Endothelial cell of umbilical vein (primary cell): ENCODE measurements at regions not wholly inside any gene's neighbourhood (a gene's known extent, or its start where the extent isn't known, plus 50 kb on each side); places are given as distances from the start of the nearest gene placed in this dataset.

Experiments used
- BruUV-seq: library from RNA; stranded (reverse); fragments of 400-500 nt; replicated peaks from 2 replicates; lab custom pipeline; 2021; lab: Mats Ljungman, UMichigan
- CTCF ChIA-PET: fragments of 300-600, 350-600 bp; sonication (Branson Sonifier 250); formaldehyde crosslinking; loops from one replicate; lab custom pipeline; 2021; ENCODE audit warnings: antibody characterized with exemption, inconsistent platforms; lab: Charles Lee
- POLR2A ChIA-PET: fragments of 300-600, 350-600 bp; sonication (Branson Sonifier 250); formaldehyde crosslinking; loops from one replicate; lab custom pipeline; 2021; ENCODE audit warnings: antibody characterized with exemption, inconsistent platforms; lab: Charles Lee
- DNase-seq: peaks from one replicate; pipeline ENCODE4 v3.0.0-alpha.2; 2011; ENCODE audit warnings: low read depth, low spot score
- FAIRE-seq: peaks from 2 replicates; lab custom pipeline; 2011; peaks lifted over from hg19 to GRCh38; lab: Jason Lieb, UNC
- H2AFZ ChIP-seq: 2 replicates; pipeline ENCODE4 v1.6.0; 2012; ENCODE audit warnings: low read depth, low read length, control low read depth, inconsistent platforms
- H3K27ac ChIP-seq: 2 replicates; pipeline ENCODE4 v1.5.1; 2011; ENCODE audit warnings: low read depth, mild to moderate bottlenecking, control low read depth, low read length, moderate library complexity; ENCODE audit not compliant: insufficient read depth
- H3K27me3 ChIP-seq, 2 experiments: 2 replicates each; pipeline versions ENCODE4 v1.6.0 to v1.6.1; 2011; ENCODE audit warnings: low read length in 2 of 2, mixed read lengths in 1 of 2; ENCODE audit not compliant: control insufficient read depth in 2 of 2, insufficient read depth in 2 of 2
- H3K36me3 ChIP-seq, 2 experiments: 2 replicates in 1 of 2; 3 replicates in 1 of 2; pipeline ENCODE4 v1.5.1; 2011; ENCODE audit warnings: low read length in 2 of 2, mild to moderate bottlenecking in 1 of 2, moderate library complexity in 1 of 2; ENCODE audit not compliant: control insufficient read depth in 2 of 2, insufficient read depth in 2 of 2; ENCODE audit errors: extremely low read depth in 1 of 2
- H3K4me1 ChIP-seq: 3 replicates; pipeline ENCODE4 v1.5.1; 2011; ENCODE audit warnings: mild to moderate bottlenecking, low read length; ENCODE audit not compliant: control insufficient read depth, insufficient read depth; ENCODE audit errors: extremely low read depth
- H3K4me2 ChIP-seq: 2 replicates; pipeline ENCODE4 v1.6.1; 2011; ENCODE audit warnings: low read length, control low read depth, mixed read lengths; ENCODE audit not compliant: insufficient read depth
- H3K4me3 ChIP-seq, 3 experiments: fragments of 200-600 bp in 1 of 3; sonication (generic), shearing (Covaris generic) in 1 of 3; replicated peaks in 1 of 3; 2 replicates each; pipeline ENCODE4 v1.5.1; 2011 to 2016; ENCODE audit warnings: control low read depth in 3 of 3, low read length in 3 of 3, mild to moderate bottlenecking in 2 of 3, inconsistent platforms in 1 of 3, low read depth in 1 of 3, moderate library complexity in 1 of 3; ENCODE audit not compliant: insufficient read depth in 1 of 3
- H3K79me2 ChIP-seq: 2 replicates; pipeline ENCODE4 v1.6.0; 2012; ENCODE audit warnings: low read length, inconsistent platforms; ENCODE audit not compliant: control insufficient read depth, insufficient read depth
- H3K9ac ChIP-seq: replicated peaks from 2 replicates; pipeline ENCODE3; 2011; ENCODE audit warnings: low read length, control low read depth; ENCODE audit not compliant: insufficient read depth; ENCODE audit errors: extremely low read depth
- H3K9me1 ChIP-seq: replicated peaks from 3 replicates; pipeline ENCODE4 v1.6.0; 2011; ENCODE audit warnings: mild to moderate bottlenecking, low read length; ENCODE audit not compliant: control insufficient read depth, insufficient read depth; ENCODE audit errors: extremely low read depth
- H3K9me3 ChIP-seq: replicated peaks from 2 replicates; pipeline ENCODE4 v1.5.1; 2012; ENCODE audit warnings: low read length, inconsistent platforms; ENCODE audit not compliant: control insufficient read depth, insufficient read depth
- H4K20me1 ChIP-seq: replicated peaks from 2 replicates; pipeline ENCODE3; 2011; ENCODE audit warnings: mild to moderate bottlenecking, low read length; ENCODE audit not compliant: control insufficient read depth, insufficient read depth; ENCODE audit errors: extremely low read depth
- EZH2 ChIP-seq: IDR thresholded peaks from 2 replicates; pipeline ENCODE4 v1.6.1; 2012; ENCODE audit warnings: borderline replicate concordance, low read depth, mild to moderate bottlenecking, moderate library complexity, low read length, inconsistent platforms; ENCODE audit not compliant: severe bottlenecking
- FOS ChIP-seq: IDR thresholded peaks from 2 replicates; pipeline ENCODE4 v1.6.1; 2011; ENCODE audit warnings: mild to moderate bottlenecking, low read length, moderate library complexity, borderline replicate concordance; ENCODE audit not compliant: insufficient read depth
- GATA2 ChIP-seq: IDR thresholded peaks from 2 replicates; pipeline ENCODE4 v1.7.0; 2011; ENCODE audit warnings: low read depth, mild to moderate bottlenecking, moderate library complexity, mixed read lengths, low read length; ENCODE audit not compliant: insufficient read length, insufficient read depth
- JUN ChIP-seq: IDR thresholded peaks from 2 replicates; pipeline ENCODE4 v1.6.1; 2011; ENCODE audit warnings: borderline replicate concordance, low read depth; ENCODE audit not compliant: insufficient read length, insufficient read depth
- MYC ChIP-seq: IDR thresholded peaks from one replicate; pipeline ENCODE4 v1.6.1; 2011; ENCODE audit warnings: mild to moderate bottlenecking, low read depth, low read length
- POLR2A ChIP-seq: IDR thresholded peaks from 2 replicates; pipeline ENCODE4 v1.6.1; 2012; ENCODE audit warnings: low read depth, mild to moderate bottlenecking, control low read depth, low read length
- POLR2AphosphoS5 ChIP-seq: IDR thresholded peaks from 2 replicates; pipeline ENCODE4 v1.6.1; 2012; ENCODE audit warnings: low read depth, mild to moderate bottlenecking, control low read depth, low read length, moderate library complexity; ENCODE audit not compliant: insufficient read depth
- dilution Hi-C: fragments of 300-500 bp; cut with MboI; formaldehyde crosslinking; loops from one replicate; pipeline ENCODE4 v1.15.0; 2019; ENCODE audit warnings: low sequenced_read_pairs; ENCODE audit not compliant: extremely low pct_ligation_motif_present
- intact Hi-C: fragments of 100-400 bp; cut with micrococcal nuclease; formaldehyde crosslinking; loops from one replicate; pipeline ENCODE4 v1.10.0; 2022
- TF ChIP-seq, protein P1 (sequence below): IDR thresholded peaks from 2 replicates; pipeline ENCODE4 v1.6.1; 2011; ENCODE audit not compliant: insufficient read depth, insufficient read length
- TF ChIP-seq, protein P2 (sequence below), 2 donors: IDR thresholded peaks; 1 replicate in 1 of 2; 2 replicates in 1 of 2; pipeline ENCODE4 v1.5.1; 2011; ENCODE audit warnings: low read length in 2 of 2, mild to moderate bottlenecking in 2 of 2, moderate library complexity in 2 of 2, control low read depth in 1 of 2, inconsistent platforms in 1 of 2, low read depth in 1 of 2; ENCODE audit not compliant: insufficient read depth in 1 of 2; ENCODE audit errors: extremely low read depth in 1 of 2

DNA sequence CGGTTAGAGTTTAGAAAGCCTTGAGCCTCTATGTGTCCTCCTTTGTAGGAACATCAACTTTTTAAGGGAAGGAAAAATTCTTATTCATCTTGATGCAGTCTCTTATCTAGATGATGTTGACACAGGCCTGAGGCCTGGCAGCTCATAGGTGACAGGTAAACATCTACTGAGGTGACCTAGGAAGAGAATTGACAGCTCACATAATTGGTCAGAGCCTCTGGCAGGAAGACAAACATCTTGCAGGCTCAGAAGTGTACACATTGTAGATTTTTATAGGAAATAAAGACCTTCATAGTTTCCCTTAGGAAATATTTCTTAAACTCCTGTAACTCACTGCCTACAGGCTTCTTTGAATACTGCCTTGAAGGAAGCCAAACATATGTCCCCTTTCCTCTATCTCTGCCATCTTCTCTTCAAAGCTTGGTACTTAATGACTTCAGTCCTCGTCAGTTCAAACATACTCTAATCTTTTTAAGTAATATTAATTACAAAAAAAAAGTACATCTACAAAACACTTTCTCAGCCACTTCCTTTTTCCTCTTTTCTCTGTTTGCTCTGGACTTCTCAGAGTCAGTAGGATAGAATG is 341.3 kb downstream of the TBL1XR1 start:
- Histone ChIP-seq H3K27ac (no peak overlapping the region), H3K36me3 (no peaks in the 10 kb centered on the region), H3K4me3 (no peak overlapping the region), H3K9me1 (no peaks in the 10 kb centered on the region), H2AFZ (no peak overlapping the region), H4K20me1 (no peaks in the 10 kb centered on the region), H3K4me1 (no peaks in the 10 kb centered on the region), H3K9ac (no peak overlapping the region), H3K27me3 (no peaks in the 10 kb centered on the region), H3K79me2 (no peaks in the 10 kb centered on the region), H3K9me3 (no peaks in the 10 kb centered on the region), H3K4me2 (no peak overlapping the region)
- no peak for FAIRE-seq
- ChIA-PET POLR2A (no interaction called here), CTCF (interaction anchor here (0.9 kb wide), 1 partner anchor 16 kb away, joined by 4 read pairs; no protein-coding TSS in a partner anchor)
- intact Hi-C loops = no loop called here
- dilution Hi-C loops = no loop called here
- peak; percentile 37 for DNase-seq
- BruUV-seq = no TSS peak
- TF ChIP-seq POLR2A = no peak
- no peak for TF ChIP-seq JUN
- TF ChIP-seq GATA2 = no peak
- TF ChIP-seq, protein P1, sequence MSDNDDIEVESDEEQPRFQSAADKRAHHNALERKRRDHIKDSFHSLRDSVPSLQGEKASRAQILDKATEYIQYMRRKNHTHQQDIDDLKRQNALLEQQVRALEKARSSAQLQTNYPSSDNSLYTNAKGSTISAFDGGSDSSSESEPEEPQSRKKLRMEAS = no peak
- TF ChIP-seq FOS = no peak
- TF ChIP-seq, protein P2, sequence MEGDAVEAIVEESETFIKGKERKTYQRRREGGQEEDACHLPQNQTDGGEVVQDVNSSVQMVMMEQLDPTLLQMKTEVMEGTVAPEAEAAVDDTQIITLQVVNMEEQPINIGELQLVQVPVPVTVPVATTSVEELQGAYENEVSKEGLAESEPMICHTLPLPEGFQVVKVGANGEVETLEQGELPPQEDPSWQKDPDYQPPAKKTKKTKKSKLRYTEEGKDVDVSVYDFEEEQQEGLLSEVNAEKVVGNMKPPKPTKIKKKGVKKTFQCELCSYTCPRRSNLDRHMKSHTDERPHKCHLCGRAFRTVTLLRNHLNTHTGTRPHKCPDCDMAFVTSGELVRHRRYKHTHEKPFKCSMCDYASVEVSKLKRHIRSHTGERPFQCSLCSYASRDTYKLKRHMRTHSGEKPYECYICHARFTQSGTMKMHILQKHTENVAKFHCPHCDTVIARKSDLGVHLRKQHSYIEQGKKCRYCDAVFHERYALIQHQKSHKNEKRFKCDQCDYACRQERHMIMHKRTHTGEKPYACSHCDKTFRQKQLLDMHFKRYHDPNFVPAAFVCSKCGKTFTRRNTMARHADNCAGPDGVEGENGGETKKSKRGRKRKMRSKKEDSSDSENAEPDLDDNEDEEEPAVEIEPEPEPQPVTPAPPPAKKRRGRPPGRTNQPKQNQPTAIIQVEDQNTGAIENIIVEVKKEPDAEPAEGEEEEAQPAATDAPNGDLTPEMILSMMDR (IDR thresholded peaks at IDR 0.05; ENCODE audit: extremely low read depth in 1 of 2, insufficient read depth in 1 of 2, low read depth in 1 of 2, low read length in 2 of 2) = no peak
- TF ChIP-seq POLR2AphosphoS5 = no peak
- no peak for TF ChIP-seq MYC
- TF ChIP-seq EZH2 = no peak
